Thyroid gland (tissue), 4 donors: ENCODE measurements at regions not wholly inside any gene's neighbourhood (a gene's known extent, or its start where the extent isn't known, plus 50 kb on each side); places are given as distances from the start of the nearest gene placed in this dataset.

Source experiments
- DNase-seq, 2 donors: peaks; one replicate each; pipeline ENCODE4 v3.0.0-alpha.2; 2019
- H3K27ac ChIP-seq, 3 donors: fragments of 200-600 bp; sonication (generic); 1 replicate in 2 of 3; 2 replicates in 1 of 3; pipeline ENCODE4 v1.5.1; 2016 to 2019; ENCODE audit warnings: mild to moderate bottlenecking in 1 of 3, moderate library complexity in 1 of 3
- H3K27me3 ChIP-seq: fragments of 200-600 bp; sonication (generic); one replicate; pipeline ENCODE4 v1.5.1; 2019
- H3K36me3 ChIP-seq, 2 donors: fragments of 200-600 bp; sonication (generic); one replicate each; pipeline ENCODE4 v1.5.1; 2016 to 2019
- H3K4me1 ChIP-seq, 2 donors: fragments of 200-600 bp; sonication (generic); one replicate each; pipeline ENCODE4 v1.5.1; 2017 to 2019
- H3K4me3 ChIP-seq, 3 donors: fragments of 200-600 bp; sonication (generic); replicated peaks in 1 of 3; 1 replicate in 2 of 3; 2 replicates in 1 of 3; pipeline ENCODE4 v1.5.1; 2016; ENCODE audit warnings: mild to moderate bottlenecking in 1 of 3
- H3K9me3 ChIP-seq: fragments of 200-600 bp; sonication (generic); one replicate; pipeline ENCODE4 v1.5.1; 2017
- CTCF ChIP-seq, 6 experiments: fragments of 200-600 bp in 3 of 6; fragments of 450-650 bp in 3 of 6; sonication (generic) in 3 of 6; IDR thresholded peaks; one replicate each; pipeline ENCODE4 v1.5.1; 2016 to 2019; ENCODE audit warnings: antibody characterized with exemption in 6 of 6, mild to moderate bottlenecking in 2 of 6, inconsistent platforms in 1 of 6, moderate library complexity in 1 of 6
- POLR2A ChIP-seq, 2 donors: fragments of 450-650 bp; IDR thresholded peaks; one replicate each; pipeline ENCODE4 v1.6.1; 2017; ENCODE audit warnings: antibody characterized with exemption in 2 of 2, mild to moderate bottlenecking in 2 of 2, moderate library complexity in 1 of 2
- WGBS, 2 donors: methylation state at CpG; one replicate each; pipeline ENCODE4 v1.1.5; 2017; 5-methylcytosine and 5-hydroxymethylcytosine counted together
- intact Hi-C: fragments of 100-400 bp; cut with DNase I; formaldehyde crosslinking; loops from one replicate; pipeline ENCODE4 v1.15.1; 2023

GRCh38 chr4:62822306-62822705 is 1586.9 kb downstream of the TECRL start:
- no peak for TF ChIP-seq CTCF (IDR thresholded peaks at IDR 0.05)
- no peak for TF ChIP-seq POLR2A (IDR thresholded peaks at IDR 0.05)
- intact Hi-C loops: no loop called here

GRCh38 chr4:62816566-62816965 is 1592.7 kb downstream of the TECRL start:
- 50 to 68% methylated on average over 25 of the region's 25 CpGs for WGBS, 2 donors
- TF ChIP-seq POLR2A (IDR thresholded peaks at IDR 0.05): no peak
- no peak for TF ChIP-seq CTCF (IDR thresholded peaks at IDR 0.05)
- Histone ChIP-seq H3K4me1 (no peaks in the 10 kb centered on the region), H3K9me3 (no peaks in the 10 kb centered on the region), H3K27me3 (no peaks in the 10 kb centered on the region), H3K4me3 (no peak overlapping the region), H3K27ac (no peak overlapping the region), H3K36me3 (no peaks in the 10 kb centered on the region)
- no peak for DNase-seq
- intact Hi-C loops: no loop called here

More at GRCh38 chr4:62822306-62822705, 1586.9 kb downstream of the TECRL start:
- H3K4me1 ChIP-seq: no peaks in the 10 kb centered on the region
- DNase-seq: no peak
- 63 to 71% methylated on average over 1 of the region's 1 CpG for WGBS, 2 donors
- no peak overlapping the region for H3K27ac ChIP-seq
- H3K9me3 ChIP-seq: no peaks in the 10 kb centered on the region
- H3K27me3 ChIP-seq: no peaks in the 10 kb centered on the region
- no peaks in the 10 kb centered on the region for H3K36me3 ChIP-seq
- H3K4me3 ChIP-seq: no peak overlapping the region

- 53 to 63% methylated on average over 3 of the region's 3 CpGs for WGBS, 2 donors
- Histone ChIP-seq H3K4me3 (no peak overlapping the region), H3K36me3 (no peaks in the 10 kb centered on the region), H3K27me3 (no peaks in the 10 kb centered on the region), H3K9me3 (no peaks in the 10 kb centered on the region), H3K4me1 (no peaks in the 10 kb centered on the region), H3K27ac (no peak overlapping the region)
- intact Hi-C loops: no loop called here
- TF ChIP-seq POLR2A (IDR thresholded peaks at IDR 0.05): no peak
- no peak for TF ChIP-seq CTCF (IDR thresholded peaks at IDR 0.05)
- DNase-seq: no peak
Measured at GRCh38 chr4:62814510-62815047, 1594.7 kb downstream of the TECRL start.

GRCh38 chr4:62806816-62807215 is 1602.4 kb downstream of the TECRL start:
- no peaks in the 10 kb centered on the region for H3K4me1 ChIP-seq
- H3K4me3 ChIP-seq: no peak overlapping the region
- H3K27me3 ChIP-seq: no peaks in the 10 kb centered on the region
- WGBS, 2 donors: 71 to 74% methylated on average over 5 of the region's 5 CpGs
- no peak overlapping the region for H3K27ac ChIP-seq
- no peak for DNase-seq
- no peaks in the 10 kb centered on the region for H3K36me3 ChIP-seq
- TF ChIP-seq POLR2A (IDR thresholded peaks at IDR 0.05): no peak
- no peak for TF ChIP-seq CTCF (IDR thresholded peaks at IDR 0.05)
- no peaks in the 10 kb centered on the region for H3K9me3 ChIP-seq
- intact Hi-C loops: no loop called here

- intact Hi-C loops: no loop called here
- H3K36me3 ChIP-seq: no peaks in the 10 kb centered on the region
- DNase-seq: no peak
- H3K27ac ChIP-seq: no peak overlapping the region
- H3K9me3 ChIP-seq: no peaks in the 10 kb centered on the region
- TF ChIP-seq POLR2A (IDR thresholded peaks at IDR 0.05): no peak
- no peak for TF ChIP-seq CTCF (IDR thresholded peaks at IDR 0.05)
- H3K27me3 ChIP-seq: no peaks in the 10 kb centered on the region
- 84 to 86% methylated on average over 2 of the region's 2 CpGs for WGBS, 2 donors
- H3K4me3 ChIP-seq: no peak overlapping the region
- H3K4me1 ChIP-seq: no peaks in the 10 kb centered on the region
Measured at GRCh38 chr4:62804075-62804474, 1603.9 kb downstream of the ADGRL3 start.
